ENCODE measurements at regions not wholly inside any gene's neighbourhood (a gene's known extent, or its start where the extent isn't known, plus 50 kb on each side); places are given as distances from the start of the nearest gene placed in this dataset.
A peak's percentile ranks its signal among the peaks of the same experiment; 100 is the strongest.
"Not testable (repeated sequence)": the region's sequence is repeated elsewhere in the genome, so short reads cannot be mapped to it uniquely, and the experiment has no call there.

- intact Hi-C loops (cut with DNase I), result no loop called here
- ATAC-seq (no peak), DNase-seq (ENCODE audit: low spot score) (no peak)
Observed at GRCh38 chr6:10196090-10196489, 218.8 kb downstream of the TFAP2A start.

- intact Hi-C loops (cut with DNase I), result no loop called here
- peak; percentile 62 for DNase-seq (ENCODE audit: low spot score)
- no peak for ATAC-seq
Observed at GRCh38 chr6:10194816-10195672, 219.8 kb downstream of the TFAP2A start.

- intact Hi-C loops (cut with DNase I), result no loop called here
- no peak for DNase-seq (ENCODE audit: low spot score)
- ATAC-seq, result no peak
Observed at GRCh38 chr6:10193321-10193720, 221.6 kb downstream of the TFAP2A start.

DNA sequence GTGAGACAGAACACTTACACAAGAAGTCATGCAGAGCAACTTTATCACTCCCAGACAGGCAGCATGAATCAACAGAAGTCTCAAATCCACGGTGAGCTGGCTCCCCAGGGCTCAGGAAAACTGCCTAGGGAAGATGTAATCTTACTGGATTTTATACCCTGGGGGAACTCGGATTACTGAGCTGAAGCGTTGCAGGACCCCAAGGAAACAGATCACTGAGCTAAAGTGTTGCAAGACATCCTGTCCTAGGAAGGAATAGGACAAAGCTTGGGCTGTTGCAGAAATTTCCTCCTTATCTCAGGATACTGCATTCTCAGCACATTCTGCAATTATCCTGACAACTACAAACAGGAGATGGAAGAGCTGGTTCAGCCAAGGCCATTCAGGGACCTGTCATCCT, 224.8 kb downstream of the TFAP2A start:
- ATAC-seq, result no peak
- intact Hi-C loops (cut with DNase I), result no loop called here
- DNase-seq (ENCODE audit: low spot score), result no peak

DNA sequence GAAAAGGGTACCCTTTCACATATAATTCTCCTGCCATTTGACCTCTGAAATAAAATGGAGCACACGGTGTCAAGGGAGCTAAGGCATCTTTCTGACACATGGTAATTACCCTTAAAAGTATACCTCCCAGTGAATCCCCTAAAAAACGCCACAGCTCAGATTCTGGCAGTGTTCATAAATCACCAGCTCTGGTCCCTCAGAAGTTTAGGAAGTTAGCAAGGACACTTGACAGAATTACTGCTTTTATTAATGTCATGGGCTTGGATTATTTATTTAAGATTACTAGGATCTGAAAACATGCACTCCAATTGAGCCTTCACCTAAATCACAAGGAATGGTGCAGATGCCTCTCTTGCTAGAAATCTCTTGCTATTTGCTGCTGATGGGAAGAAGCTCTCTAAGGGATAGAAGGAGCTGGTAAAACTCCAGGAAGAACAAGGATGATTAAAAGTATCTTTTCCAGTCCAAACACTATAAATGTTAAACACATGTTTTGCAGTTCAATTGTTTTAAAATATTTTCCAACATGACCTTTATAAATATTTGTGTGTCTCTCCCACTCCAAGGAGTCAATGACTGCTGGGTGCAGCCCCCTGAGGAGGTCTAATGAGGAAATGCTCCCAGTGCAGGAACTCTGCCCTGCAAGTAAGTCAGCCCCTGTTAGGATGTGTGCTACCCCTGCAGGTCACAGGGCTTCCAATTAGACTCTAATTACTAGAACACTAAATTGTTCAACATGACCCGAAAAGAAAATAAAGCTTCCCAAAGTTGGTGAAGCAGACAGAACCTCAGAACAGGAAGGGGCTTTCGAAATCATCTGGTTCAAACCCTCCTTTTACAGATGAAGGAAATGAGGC, 230.3 kb downstream of the TFAP2A start:
- intact Hi-C loops (cut with DNase I), result no loop called here
- no peak for ATAC-seq
- no peak for DNase-seq (ENCODE audit: low spot score)

DNA sequence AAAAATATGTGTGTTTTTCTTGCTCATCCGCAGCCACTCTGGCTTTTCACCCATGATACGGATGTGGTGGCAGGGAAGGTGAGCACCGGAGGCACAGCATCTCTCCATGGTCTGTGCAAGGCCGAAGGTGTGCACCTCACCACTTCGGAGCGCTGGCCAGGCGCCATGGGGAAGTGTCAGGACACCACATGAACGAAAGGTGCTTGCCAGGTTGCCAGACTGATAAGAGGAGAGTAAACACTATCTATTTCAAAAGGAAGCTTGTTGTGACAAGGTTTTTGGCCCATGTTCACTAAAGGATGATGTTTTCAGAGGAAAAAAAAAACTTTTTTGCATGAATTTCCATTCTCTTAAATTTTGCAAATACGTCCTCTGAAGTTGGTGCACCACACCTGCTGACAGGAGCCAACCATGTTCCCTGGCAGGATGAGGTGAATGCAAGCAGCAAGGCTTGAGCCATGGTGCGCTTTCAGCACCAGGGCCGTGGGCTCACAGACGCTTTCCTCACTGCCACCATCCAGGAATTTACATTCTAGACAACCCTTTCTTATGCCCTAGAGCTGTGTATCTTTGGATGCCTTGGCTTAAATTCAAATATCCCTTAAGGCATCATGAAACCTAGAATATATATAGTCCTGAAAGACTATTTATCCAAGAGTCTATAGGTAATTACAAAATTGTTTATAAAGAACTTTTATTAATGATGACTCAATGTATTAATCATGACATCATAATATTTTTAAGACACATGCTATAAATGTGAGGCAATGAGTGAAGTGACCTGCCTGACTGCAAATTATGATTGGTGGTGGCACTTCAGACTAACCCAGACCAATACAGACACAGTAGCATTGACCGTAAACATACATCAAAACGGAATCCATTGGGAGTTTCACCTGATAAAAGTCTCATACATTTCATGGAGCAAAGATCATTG, 234.5 kb downstream of the TFAP2A start:
- DNase-seq (ENCODE audit: low spot score) (no peak), ATAC-seq (no peak)
- intact Hi-C loops (cut with DNase I), result no loop called here

- DNase-seq (ENCODE audit: low spot score) (no peak), ATAC-seq (no peak)
- intact Hi-C loops (cut with DNase I), result no loop called here
Observed at GRCh38 chr6:10177704-10178103, 237.2 kb downstream of the TFAP2A start.

- ATAC-seq, result no peak
Observed at GRCh38 chr6:10175362-10175761, 239.5 kb downstream of the TFAP2A start.

DNA sequence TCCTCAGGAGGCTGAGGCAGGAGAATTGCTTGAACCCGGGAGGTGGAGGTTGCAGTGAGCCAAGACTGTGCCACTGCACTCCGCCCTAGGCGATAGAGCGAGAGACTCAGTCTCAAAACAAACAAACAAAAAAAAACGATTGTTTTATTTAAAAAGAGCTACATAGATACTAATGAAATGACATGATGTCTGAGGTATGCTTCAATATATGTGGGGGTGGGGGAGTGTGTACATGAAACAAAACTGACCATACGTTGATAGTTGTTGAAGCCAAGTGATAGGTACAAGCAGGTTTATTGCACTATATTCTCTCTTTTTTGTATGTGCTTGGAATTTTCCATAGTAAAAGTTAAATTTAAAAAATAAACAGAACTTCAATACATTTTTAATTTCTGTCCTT, 240.1 kb downstream of the TFAP2A start:
- intact Hi-C loops (cut with DNase I), result no loop called here
- DNase-seq (ENCODE audit: low spot score), result no peak
- ATAC-seq, result no peak

More at GRCh38 chr6:10175362-10175761, 239.5 kb downstream of the TFAP2A start:
- DNase-seq (ENCODE audit: low spot score), result no peak
- intact Hi-C loops (cut with DNase I), result no loop called here

DNA sequence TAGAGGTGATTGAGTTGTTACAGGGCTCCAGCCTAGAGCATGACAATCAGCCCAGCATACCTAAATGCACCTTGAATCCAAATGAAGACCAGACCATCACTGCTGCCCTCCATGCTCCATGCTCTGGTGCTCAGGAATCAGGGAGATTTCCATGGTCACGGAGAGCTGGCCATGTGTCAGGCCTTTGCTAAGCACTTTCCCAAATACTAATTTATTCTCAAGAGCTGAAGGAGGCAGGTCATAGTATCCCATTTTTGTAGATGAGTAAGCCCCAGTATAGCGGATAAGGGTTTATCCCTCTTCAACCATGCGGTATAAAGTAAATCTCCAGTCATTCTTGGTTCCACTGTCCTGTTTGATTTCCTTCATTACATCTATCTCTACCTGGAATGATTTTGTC, 240.8 kb downstream of the TFAP2A start:
- intact Hi-C loops (cut with DNase I), result no loop called here
- no peak for DNase-seq (ENCODE audit: low spot score)
- no peak for ATAC-seq

DNA sequence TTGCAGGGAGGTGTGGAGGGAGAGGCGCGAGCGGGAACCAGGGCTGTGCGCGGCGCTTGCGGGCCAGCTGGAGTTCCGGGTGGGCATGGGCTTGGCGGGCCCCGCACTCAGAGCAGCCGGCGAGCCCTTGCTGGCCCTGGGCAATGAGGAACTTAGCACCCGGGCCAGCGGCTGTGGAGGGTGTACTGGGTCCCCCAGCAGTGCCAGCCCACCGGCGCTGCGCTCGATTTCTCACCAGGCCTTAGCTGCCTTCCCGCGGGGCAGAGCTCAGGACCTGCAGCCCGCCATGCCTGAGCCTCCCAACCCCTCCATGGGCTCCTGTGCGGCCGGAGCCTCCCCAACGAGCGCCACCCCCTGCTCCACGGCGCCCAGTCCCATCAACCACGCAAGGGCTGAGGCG, 243.2 kb downstream of the TFAP2A start:
- DNase-seq (ENCODE audit: low spot score); intact Hi-C loops (cut with DNase I); ATAC-seq: not testable (repeated sequence)

DNA sequence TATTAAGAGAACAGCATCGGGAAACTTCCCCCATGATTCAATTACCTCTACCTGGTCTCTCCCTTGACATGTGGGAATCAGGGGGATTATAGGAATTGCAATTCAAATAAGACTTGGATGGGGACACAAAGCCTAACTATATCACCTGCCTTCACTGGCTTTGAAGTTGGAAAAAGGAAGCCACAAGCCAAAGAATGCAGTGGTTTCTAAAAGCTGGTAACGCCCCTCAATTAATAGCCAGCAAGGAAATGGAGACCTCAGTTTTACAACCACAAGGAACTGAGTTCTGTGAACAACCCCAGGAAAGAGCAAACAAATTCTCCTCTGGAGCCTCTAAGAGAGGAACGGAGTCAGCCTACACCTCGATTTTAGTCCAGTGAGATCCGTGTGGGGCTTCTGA, 244.1 kb downstream of the TFAP2A start:
- intact Hi-C loops (cut with DNase I), result no loop called here
- no peak for ATAC-seq
- no peak for DNase-seq (ENCODE audit: low spot score)

GRCh38 chr6:10166031-10166430, 248.8 kb downstream of the TFAP2A start:
- no peak for ATAC-seq
- intact Hi-C loops (cut with DNase I), result no loop called here
- DNase-seq (ENCODE audit: low spot score), result no peak

GRCh38 chr6:10163203-10163962, 251.5 kb downstream of the TFAP2A start:
- ATAC-seq, result no peak
- intact Hi-C loops (cut with DNase I), result no loop called here
- DNase-seq (ENCODE audit: low spot score), result no peak

- intact Hi-C loops (cut with DNase I), result no loop called here
- ATAC-seq, result no peak
- no peak for DNase-seq (ENCODE audit: low spot score)
Observed at GRCh38 chr6:10156875-10157274, 258.0 kb downstream of the TFAP2A start.

DNA sequence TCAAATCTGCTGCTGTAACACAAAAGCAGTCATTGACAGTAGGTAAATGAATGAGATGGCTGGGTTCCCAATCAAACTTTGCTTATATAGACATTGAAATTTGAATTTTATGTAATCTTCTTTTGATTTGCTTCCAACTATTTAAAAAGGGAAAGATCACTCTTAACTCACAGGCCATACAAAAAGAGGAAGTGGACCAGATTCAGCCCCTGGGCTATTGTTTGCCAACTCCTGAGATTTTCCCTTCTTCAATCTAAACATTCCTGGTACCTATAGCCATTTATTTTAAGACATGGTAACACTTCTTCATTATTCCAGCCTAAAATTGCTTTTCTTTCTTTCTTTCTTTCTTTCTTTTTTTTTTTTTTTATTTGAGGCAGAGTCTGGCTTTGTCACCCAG, 260.6 kb downstream of the TFAP2A start:
- intact Hi-C loops (cut with DNase I), result no loop called here
- ATAC-seq (no peak), DNase-seq (ENCODE audit: low spot score) (no peak)

DNA sequence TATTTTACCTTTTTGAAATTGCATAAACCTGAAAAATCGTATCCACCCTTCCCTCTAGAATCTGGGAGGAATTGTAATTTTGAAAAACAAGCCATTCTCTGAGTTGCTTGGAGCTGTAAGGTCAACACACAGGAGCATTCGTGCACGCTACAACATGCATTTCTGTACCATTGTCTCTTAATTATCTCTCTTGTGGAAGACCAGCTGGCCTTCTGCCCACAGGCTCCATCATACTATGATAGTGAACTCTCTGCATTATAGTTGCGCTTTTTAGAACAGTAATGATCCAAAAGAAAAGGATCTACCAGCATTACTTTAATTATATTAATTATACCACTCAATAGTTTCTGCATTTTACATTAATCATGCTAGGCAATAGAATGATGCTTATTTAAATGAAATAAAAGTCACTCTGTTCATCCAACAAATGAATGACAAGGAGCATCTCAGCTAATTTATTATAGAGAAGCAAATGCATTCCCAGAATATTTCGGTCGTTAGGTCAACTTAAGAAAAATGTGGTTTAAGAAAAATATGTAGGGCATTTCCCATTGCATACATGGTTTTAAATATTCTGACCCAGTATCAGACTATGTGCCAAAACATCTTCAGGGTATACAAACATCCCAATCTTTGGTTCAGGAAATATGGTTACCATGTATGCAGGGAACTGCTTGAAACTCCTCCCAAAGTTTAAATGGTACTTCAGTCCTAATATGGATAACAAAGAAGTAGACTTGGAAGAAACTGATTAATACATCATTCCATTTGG, 263.5 kb downstream of the TFAP2A start:
- intact Hi-C loops (cut with DNase I), result no loop called here
- no peak for ATAC-seq

GRCh38 chr6:10149603-10150002, 265.3 kb downstream of the TFAP2A start:
- intact Hi-C loops (cut with DNase I), result no loop called here
- DNase-seq (ENCODE audit: low spot score) (no peak), ATAC-seq (no peak)

More for the DNA sequence above, 263.5 kb downstream of the TFAP2A start:
- no peak for DNase-seq (ENCODE audit: low spot score)
